SK-N-DZ (cell line): ENCODE measurements at regions not wholly inside any gene's neighbourhood (a gene's known extent, or its start where the extent isn't known, plus 50 kb on each side); places are given as distances from the start of the nearest gene placed in this dataset.
A peak's percentile ranks its signal among the peaks of the same experiment; 100 is the strongest.
"Not testable (repeated sequence)": the region's sequence is repeated elsewhere in the genome, so short reads cannot be mapped to it uniquely, and the experiment has no call there.

Experiments
- DNase-seq: peaks from one replicate; pipeline ENCODE4 v3.0.0-alpha.2; 2015; ENCODE audit warnings: low spot score

- DNase-seq = not testable (repeated sequence)
Measured at GRCh38 chr1:120941066-120941465, 51.5 kb downstream of the PPIAL4A start.

GRCh38 chr1:120941836-120942217 is 52.3 kb downstream of the PPIAL4A start:
- not testable (repeated sequence) for DNase-seq

- peak; percentile 45 for DNase-seq
Measured at GRCh38 chr1:120942218-120942944, 52.8 kb downstream of the PPIAL4A start.

- DNase-seq = not testable (repeated sequence)
Measured at GRCh38 chr1:120942945-120943319, 53.4 kb downstream of the PPIAL4A start.

GRCh38 chr1:120944691-120945090 is 55.1 kb downstream of the PPIAL4A start:
- not testable (repeated sequence) for DNase-seq

GRCh38 chr1:120945122-120945521 is 55.6 kb downstream of the PPIAL4A start:
- not testable (repeated sequence) for DNase-seq

- DNase-seq = not testable (repeated sequence)
Measured at GRCh38 chr1:120947114-120947513, 57.5 kb downstream of the PPIAL4A start.

GRCh38 chr1:120949724-120950123 is 60.2 kb downstream of the PPIAL4A start:
- not testable (repeated sequence) for DNase-seq

- not testable (repeated sequence) for DNase-seq
Measured at GRCh38 chr1:120950633-120951032, 61.1 kb downstream of the PPIAL4A start.

GRCh38 chr1:120951100-120951499 is 61.5 kb downstream of the PPIAL4A start:
- not testable (repeated sequence) for DNase-seq

- DNase-seq = not testable (repeated sequence)
Measured at GRCh38 chr1:120952207-120952870, 62.8 kb downstream of the PPIAL4A start.

GRCh38 chr1:120952871-120953265 is 63.3 kb downstream of the PPIAL4A start:
- not testable (repeated sequence) for DNase-seq

GRCh38 chr1:120954736-120955135 is 65.2 kb downstream of the PPIAL4A start:
- DNase-seq = no peak

- not testable (repeated sequence) for DNase-seq
Measured at GRCh38 chr1:120955961-120956360, 66.4 kb downstream of the PPIAL4A start.

- not testable (repeated sequence) for DNase-seq
Measured at GRCh38 chr1:120966018-120966417, 76.4 kb downstream of the PPIAL4A start.

- not testable (repeated sequence) for DNase-seq
Measured at GRCh38 chr1:120972863-120973262, 83.3 kb downstream of the PPIAL4A start.

GRCh38 chr1:120973836-120974235 is 84.3 kb downstream of the PPIAL4A start:
- not testable (repeated sequence) for DNase-seq

- DNase-seq = not testable (repeated sequence)
Measured at GRCh38 chr1:120977279-120977678, 87.7 kb downstream of the PPIAL4A start.

GRCh38 chr1:120981489-120982094 is 92.0 kb downstream of the PPIAL4A start:
- DNase-seq = not testable (repeated sequence)

- not testable (repeated sequence) for DNase-seq
Measured at GRCh38 chr1:120994614-120995013, 105.0 kb downstream of the PPIAL4A start.

GRCh38 chr1:120995025-120995424 is 105.5 kb downstream of the PPIAL4A start:
- not testable (repeated sequence) for DNase-seq

GRCh38 chr1:121001090-121001726 is 111.6 kb downstream of the PPIAL4A start:
- not testable (repeated sequence) for DNase-seq
